Thyroid gland (tissue), 4 donors: ENCODE measurements at regions not wholly inside any gene's neighbourhood (a gene's known extent, or its start where the extent isn't known, plus 50 kb on each side); places are given as distances from the start of the nearest gene placed in this dataset.
A peak's percentile ranks its signal among the peaks of the same experiment; 100 is the strongest.

Experiments
- DNase-seq, 2 donors: peaks; one replicate each; pipeline ENCODE4 v3.0.0-alpha.2; 2019
- H3K27ac ChIP-seq, 3 donors: fragments of 200-600 bp; sonication (generic); 1 replicate in 2 of 3; 2 replicates in 1 of 3; pipeline ENCODE4 v1.5.1; 2016 to 2019; ENCODE audit warnings: mild to moderate bottlenecking in 1 of 3, moderate library complexity in 1 of 3
- H3K27me3 ChIP-seq: fragments of 200-600 bp; sonication (generic); one replicate; pipeline ENCODE4 v1.5.1; 2019
- H3K36me3 ChIP-seq, 2 donors: fragments of 200-600 bp; sonication (generic); one replicate each; pipeline ENCODE4 v1.5.1; 2016 to 2019
- H3K4me1 ChIP-seq, 2 donors: fragments of 200-600 bp; sonication (generic); one replicate each; pipeline ENCODE4 v1.5.1; 2017 to 2019
- H3K4me3 ChIP-seq, 3 donors: fragments of 200-600 bp; sonication (generic); replicated peaks in 1 of 3; 1 replicate in 2 of 3; 2 replicates in 1 of 3; pipeline ENCODE4 v1.5.1; 2016; ENCODE audit warnings: mild to moderate bottlenecking in 1 of 3
- H3K9me3 ChIP-seq: fragments of 200-600 bp; sonication (generic); one replicate; pipeline ENCODE4 v1.5.1; 2017
- POLR2A ChIP-seq, 2 donors: fragments of 450-650 bp; IDR thresholded peaks; one replicate each; pipeline ENCODE4 v1.6.1; 2017; ENCODE audit warnings: antibody characterized with exemption in 2 of 2, mild to moderate bottlenecking in 2 of 2, moderate library complexity in 1 of 2
- WGBS, 2 donors: methylation state at CpG; one replicate each; pipeline ENCODE4 v1.1.5; 2017; 5-methylcytosine and 5-hydroxymethylcytosine counted together
- intact Hi-C: fragments of 100-400 bp; cut with DNase I; formaldehyde crosslinking; loops from one replicate; pipeline ENCODE4 v1.15.1; 2023
- TF ChIP-seq, protein P1 (sequence below), 6 experiments: fragments of 200-600 bp in 3 of 6; fragments of 450-650 bp in 3 of 6; sonication (generic) in 3 of 6; IDR thresholded peaks; one replicate each; pipeline ENCODE4 v1.5.1; 2016 to 2019; ENCODE audit warnings: antibody characterized with exemption in 6 of 6, mild to moderate bottlenecking in 2 of 6, inconsistent platforms in 1 of 6, moderate library complexity in 1 of 6

DNA sequence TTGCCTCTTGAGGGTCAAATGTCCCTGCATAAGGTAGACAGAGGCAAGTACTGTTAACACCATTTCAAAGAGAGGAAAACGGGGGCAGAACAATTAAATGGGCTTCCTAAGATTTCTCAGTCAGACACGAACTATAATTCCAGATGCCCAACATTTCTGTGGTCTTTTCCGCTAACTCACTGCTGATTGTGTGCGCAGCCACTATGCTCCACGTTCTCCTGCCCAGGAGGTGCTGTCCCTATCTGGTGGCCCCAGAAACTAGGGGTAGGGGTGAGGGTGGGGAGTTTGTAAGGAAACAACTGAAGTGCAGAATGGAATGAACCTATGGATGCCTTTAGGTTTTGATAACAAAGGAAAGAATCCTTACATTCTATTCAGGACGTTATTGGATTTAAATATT, 86.1 kb upstream of the BACH2 start:
- H3K9me3 ChIP-seq, result no peaks in the 10 kb centered on the region
- H3K4me1 ChIP-seq, result no peaks in the 10 kb centered on the region
- H3K36me3 ChIP-seq, result no peaks in the 10 kb centered on the region
- H3K4me3 ChIP-seq, result no peak overlapping the region
- intact Hi-C loops, result no loop called here
- DNase-seq, result no peak
- H3K27me3 ChIP-seq, result no peaks in the 10 kb centered on the region
- no peak for TF ChIP-seq POLR2A (IDR thresholded peaks at IDR 0.05)
- TF ChIP-seq, protein P1, sequence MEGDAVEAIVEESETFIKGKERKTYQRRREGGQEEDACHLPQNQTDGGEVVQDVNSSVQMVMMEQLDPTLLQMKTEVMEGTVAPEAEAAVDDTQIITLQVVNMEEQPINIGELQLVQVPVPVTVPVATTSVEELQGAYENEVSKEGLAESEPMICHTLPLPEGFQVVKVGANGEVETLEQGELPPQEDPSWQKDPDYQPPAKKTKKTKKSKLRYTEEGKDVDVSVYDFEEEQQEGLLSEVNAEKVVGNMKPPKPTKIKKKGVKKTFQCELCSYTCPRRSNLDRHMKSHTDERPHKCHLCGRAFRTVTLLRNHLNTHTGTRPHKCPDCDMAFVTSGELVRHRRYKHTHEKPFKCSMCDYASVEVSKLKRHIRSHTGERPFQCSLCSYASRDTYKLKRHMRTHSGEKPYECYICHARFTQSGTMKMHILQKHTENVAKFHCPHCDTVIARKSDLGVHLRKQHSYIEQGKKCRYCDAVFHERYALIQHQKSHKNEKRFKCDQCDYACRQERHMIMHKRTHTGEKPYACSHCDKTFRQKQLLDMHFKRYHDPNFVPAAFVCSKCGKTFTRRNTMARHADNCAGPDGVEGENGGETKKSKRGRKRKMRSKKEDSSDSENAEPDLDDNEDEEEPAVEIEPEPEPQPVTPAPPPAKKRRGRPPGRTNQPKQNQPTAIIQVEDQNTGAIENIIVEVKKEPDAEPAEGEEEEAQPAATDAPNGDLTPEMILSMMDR (IDR thresholded peaks at IDR 0.05), result no peak
- 65 to 74% methylated on average over 6 of the region's 6 CpGs for whole genome bisulfite sequencing, 2 donors
- H3K27ac ChIP-seq, result no peak overlapping the region

DNA sequence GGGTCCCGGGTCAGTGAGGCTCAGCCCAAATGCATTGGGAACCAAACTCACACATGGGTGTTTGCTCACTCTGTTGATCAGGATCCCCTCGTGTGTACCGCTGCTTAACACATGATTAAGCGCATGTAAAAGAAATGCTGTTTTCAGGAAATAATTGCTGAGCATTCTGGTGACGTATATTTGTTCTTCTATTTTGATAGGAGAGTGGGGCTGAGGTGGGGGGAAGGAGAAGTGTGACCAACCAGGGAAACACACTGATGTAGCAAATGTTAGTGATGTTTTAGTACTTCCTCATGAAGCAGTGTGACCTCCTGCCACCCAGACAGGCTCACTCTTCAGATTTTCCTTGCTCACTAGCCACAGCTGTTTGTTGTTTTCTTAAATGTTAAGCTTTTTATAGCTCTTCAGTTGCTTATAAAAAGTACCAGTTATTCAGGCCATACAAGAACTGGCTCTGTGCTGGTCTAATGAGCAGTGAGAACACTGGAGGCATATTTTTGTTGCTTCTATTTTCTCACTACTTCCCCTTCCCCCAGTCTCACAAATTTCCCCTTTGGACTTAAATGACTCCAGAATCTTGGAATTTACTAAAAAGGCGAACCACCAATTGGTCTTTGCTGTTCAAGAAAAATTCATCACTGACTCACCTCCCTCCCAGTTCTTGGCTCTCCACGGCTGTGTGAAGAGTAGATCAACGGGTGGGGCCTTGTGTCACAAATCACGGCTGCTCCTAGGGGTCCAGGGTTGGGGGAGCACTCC, 79.2 kb upstream of the BACH2 start:
- H3K9me3 ChIP-seq, result no peaks in the 10 kb centered on the region
- DNase-seq, result peak; percentile 69 to 77
- WGBS, 2 donors, result 36 to 52% methylated on average over 9 of the region's 9 CpGs
- no peaks in the 10 kb centered on the region for H3K36me3 ChIP-seq
- peak overlapping the region; percentile 78 to 82 (median 80) for H3K27ac ChIP-seq
- H3K4me1 ChIP-seq, result peaks cover 10 to 14% of the 10 kb centered on the region in 2 donors
- TF ChIP-seq, protein P1 (IDR thresholded peaks at IDR 0.05), result no peak
- TF ChIP-seq POLR2A (IDR thresholded peaks at IDR 0.05), result no peak
- no peak overlapping the region for H3K4me3 ChIP-seq
- no peaks in the 10 kb centered on the region for H3K27me3 ChIP-seq
- intact Hi-C loops, result no loop called here

DNA sequence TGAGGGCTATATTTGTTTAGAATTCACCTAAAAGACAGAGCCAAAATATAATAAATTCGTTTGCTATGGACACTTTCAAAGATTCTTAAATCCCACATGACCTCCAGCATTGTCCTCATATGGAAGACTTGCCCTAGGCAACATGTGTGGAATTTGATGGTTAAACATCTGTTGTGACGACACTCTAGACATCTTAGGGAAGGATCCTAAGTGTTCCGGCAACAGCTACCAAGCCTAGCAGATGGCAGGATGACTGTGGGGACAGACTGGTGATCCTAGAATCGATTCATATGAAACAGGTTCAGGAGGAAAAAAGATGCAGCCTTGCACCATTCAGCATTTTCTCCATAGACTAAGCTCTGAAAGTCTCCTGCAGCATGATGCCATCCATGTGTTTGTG, 77.6 kb upstream of the BACH2 start:
- 67 to 79% methylated on average over 4 of the region's 4 CpGs for WGBS, 2 donors
- intact Hi-C loops, result loop anchor here (5.0 kb wide), 1 partner anchor 77 kb away; the partner anchor contains the start of gene BACH2

DNA sequence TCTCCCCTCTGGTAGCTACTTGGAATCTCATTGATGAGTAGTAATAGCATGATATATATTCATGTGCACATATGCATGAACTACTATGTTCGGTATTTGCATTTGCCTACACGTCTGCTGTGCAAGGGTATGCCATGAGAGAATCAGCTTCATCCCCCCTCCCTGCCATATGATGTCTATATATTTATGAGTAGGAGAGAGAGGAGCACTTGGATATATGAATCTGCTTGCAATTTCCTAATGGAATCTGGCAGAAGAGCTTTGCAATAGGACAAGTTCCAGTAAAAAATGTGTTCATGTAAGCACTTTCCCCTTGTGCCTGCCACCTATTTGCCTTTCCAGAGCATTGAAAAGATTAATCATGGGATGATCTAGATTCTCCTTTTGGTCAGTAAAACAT, 76.2 kb upstream of the BACH2 start:
- no peaks in the 10 kb centered on the region for H3K9me3 ChIP-seq
- no peaks in the 10 kb centered on the region for H3K27me3 ChIP-seq
- H3K4me1 ChIP-seq, result peaks cover 25 to 30% of the 10 kb centered on the region in 2 donors
- no peaks in the 10 kb centered on the region for H3K36me3 ChIP-seq
- H3K4me3 ChIP-seq, result no peak overlapping the region
- TF ChIP-seq, protein P1 (IDR thresholded peaks at IDR 0.05), result no peak
- no peak for TF ChIP-seq POLR2A (IDR thresholded peaks at IDR 0.05)
- no peak for DNase-seq
- WGBS, 2 donors, result 94 to 98% methylated on average over 2 of the region's 2 CpGs
- no peak overlapping the region for H3K27ac ChIP-seq
- intact Hi-C loops, result loop anchor here (5.0 kb wide), 1 partner anchor 76 kb away; the partner anchor contains the start of gene BACH2

More for the DNA sequence above, 77.6 kb upstream of the BACH2 start:
- H3K4me3 ChIP-seq, result no peak overlapping the region
- no peaks in the 10 kb centered on the region for H3K9me3 ChIP-seq
- H3K36me3 ChIP-seq, result no peaks in the 10 kb centered on the region
- H3K27me3 ChIP-seq, result no peaks in the 10 kb centered on the region
- DNase-seq, result no peak
- no peak overlapping the region for H3K27ac ChIP-seq
- TF ChIP-seq POLR2A (IDR thresholded peaks at IDR 0.05), result no peak
- TF ChIP-seq, protein P1 (IDR thresholded peaks at IDR 0.05), result no peak
- peaks cover 15 to 20% of the 10 kb centered on the region in 2 donors for H3K4me1 ChIP-seq

DNA sequence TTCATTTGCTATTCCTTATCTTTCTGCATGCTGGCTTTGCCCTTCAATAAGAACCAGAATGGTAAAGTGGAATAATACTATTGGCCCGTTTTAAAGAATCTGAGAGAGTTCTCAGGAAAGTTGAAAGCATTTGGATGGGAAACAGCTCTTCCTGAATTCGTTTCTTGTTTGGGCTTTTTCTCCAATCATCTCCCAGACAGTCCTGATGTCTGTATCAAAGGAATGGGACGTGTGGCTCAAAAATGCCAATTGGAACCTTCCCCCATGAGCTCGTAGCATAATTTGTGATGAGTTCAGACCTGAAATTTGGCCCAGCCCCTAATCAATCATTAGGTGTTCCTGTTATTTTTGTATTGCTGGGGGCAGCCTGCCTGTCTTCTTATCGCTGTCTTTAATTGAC, 75.8 kb upstream of the BACH2 start:
- Histone ChIP-seq H3K36me3 (no peaks in the 10 kb centered on the region), H3K27ac (no peak overlapping the region), H3K9me3 (no peaks in the 10 kb centered on the region), H3K27me3 (no peaks in the 10 kb centered on the region), H3K4me1 (peaks cover 30 to 33% of the 10 kb centered on the region in 2 donors), H3K4me3 (no peak overlapping the region)
- no peak for DNase-seq
- intact Hi-C loops, result loop anchor here (5.0 kb wide), 1 partner anchor 75 kb away; the partner anchor contains the start of gene BACH2
- 90 to 92% methylated on average over 5 of the region's 5 CpGs for WGBS, 2 donors
- TF ChIP-seq, protein P1 (IDR thresholded peaks at IDR 0.05), result no peak
- no peak for TF ChIP-seq POLR2A (IDR thresholded peaks at IDR 0.05)
